MM.1S (cell line): ENCODE measurements at regions not wholly inside any gene's neighbourhood (a gene's known extent, or its start where the extent isn't known, plus 50 kb on each side); places are given as distances from the start of the nearest gene placed in this dataset.

Experiments
- DNase-seq: peaks from one replicate; pipeline ENCODE4 v3.0.0-alpha.2; 2015
- H2AFZ ChIP-seq: fragments of 300-600 bp; sonication (generic); 2 replicates; pipeline ENCODE4 v1.6.0; 2016; ENCODE audit warnings: antibody characterized with exemption, low read length
- H3F3A ChIP-seq: fragments of 300-600 bp; sonication (generic); 2 replicates; pipeline ENCODE4 v1.6.1; 2016; ENCODE audit warnings: mild to moderate bottlenecking, antibody characterized with exemption, low read length, moderate library complexity, mixed read lengths; ENCODE audit not compliant: insufficient read depth
- H3K27ac ChIP-seq: fragments of 300-600 bp; sonication (generic); 2 replicates; pipeline ENCODE4 v1.5.1; 2016; ENCODE audit warnings: mild to moderate bottlenecking, low read length
- H3K27me3 ChIP-seq: fragments of 300-600 bp; sonication (generic); replicated peaks from 2 replicates; pipeline ENCODE4 v1.6.0; 2016; ENCODE audit warnings: low read length; ENCODE audit not compliant: insufficient read depth
- H3K36me3 ChIP-seq: fragments of 300-600 bp; sonication (generic); replicated peaks from 2 replicates; pipeline ENCODE4 v1.6.1; 2016; ENCODE audit warnings: mild to moderate bottlenecking, low read length, mixed read lengths; ENCODE audit not compliant: insufficient read depth
- H3K4me1 ChIP-seq: fragments of 300-600 bp; sonication (generic); 2 replicates; pipeline ENCODE4 v1.6.1; 2016; ENCODE audit warnings: low read length, mixed read lengths
- H3K4me2 ChIP-seq: fragments of 300-600 bp; sonication (generic); 2 replicates; pipeline ENCODE4 v1.6.0; 2016; ENCODE audit warnings: low read depth, low read length
- H3K4me3 ChIP-seq: fragments of 300-600 bp; sonication (generic); 2 replicates; pipeline ENCODE4 v1.5.1; 2016; ENCODE audit warnings: low read length, mixed read lengths
- H3K79me2 ChIP-seq: fragments of 300-600 bp; sonication (generic); 2 replicates; pipeline ENCODE4 v1.6.1; 2016; ENCODE audit warnings: mixed run types, low read length, mixed read lengths
- H3K9ac ChIP-seq: fragments of 300-600 bp; sonication (generic); 2 replicates; pipeline ENCODE4 v1.6.1; 2016; ENCODE audit warnings: low read length, mixed read lengths
- H3K9me2 ChIP-seq: fragments of 300-600 bp; sonication (generic); replicated peaks from 2 replicates; pipeline ENCODE4 v1.6.1; 2016; ENCODE audit warnings: mild to moderate bottlenecking, low read length, mixed read lengths; ENCODE audit not compliant: insufficient read depth
- H3K9me3 ChIP-seq: fragments of 300-600 bp; sonication (generic); replicated peaks from 2 replicates; pipeline ENCODE4 v1.6.1; 2016; ENCODE audit warnings: mild to moderate bottlenecking, low read length, mixed read lengths; ENCODE audit not compliant: insufficient read depth
- H4K20me1 ChIP-seq: fragments of 300-600 bp; sonication (generic); 2 replicates; pipeline ENCODE4 v1.6.1; 2016; ENCODE audit warnings: mild to moderate bottlenecking, low read length, moderate library complexity, mixed read lengths; ENCODE audit not compliant: insufficient read depth
- EZH2 ChIP-seq: fragments of 300-600 bp; sonication (generic); optimal IDR thresholded peaks from 2 replicates; pipeline ENCODE3; 2017; ENCODE audit warnings: low read depth, mild to moderate bottlenecking, antibody characterized with exemption, low read length, mixed read lengths
- EZH2phosphoT487 ChIP-seq: fragments of 300-600 bp; sonication (generic); IDR thresholded peaks from 2 replicates; pipeline ENCODE4 v1.6.1; 2018; ENCODE audit warnings: antibody characterized with exemption, low read length
- TF ChIP-seq, protein P1 (sequence below): fragments of 300-600 bp; sonication (generic); IDR thresholded peaks from 2 replicates; pipeline ENCODE4 v1.5.1; 2016; ENCODE audit warnings: antibody characterized with exemption, low read length, mixed read lengths

DNA sequence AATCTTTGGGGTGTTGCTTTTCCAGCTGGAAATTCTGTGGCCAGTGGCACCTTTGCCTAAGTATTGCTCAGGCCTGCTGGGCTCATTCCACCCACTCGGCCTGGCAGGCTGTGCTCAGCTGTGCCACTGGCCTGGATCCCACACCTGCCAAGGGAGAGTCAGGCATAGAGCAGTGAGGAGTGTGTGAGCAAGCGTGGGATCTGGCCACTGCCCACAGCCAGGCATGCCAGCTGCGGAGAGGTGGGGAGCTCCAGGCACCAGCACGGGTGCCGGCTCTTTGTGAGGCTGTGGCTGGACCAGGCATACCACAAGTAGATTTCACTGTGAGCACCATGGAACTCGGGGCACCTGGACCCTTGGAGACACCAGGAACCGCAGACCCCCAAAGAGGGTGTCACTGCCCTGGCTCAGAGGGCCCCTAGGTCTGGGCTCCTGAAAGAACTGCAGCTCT, 118.1 kb upstream of the MAP2 start:
- H3K9me3 ChIP-seq, result no peaks in the 10 kb centered on the region
- H3F3A ChIP-seq, result no peaks in the 10 kb centered on the region
- no peak overlapping the region for H3K9ac ChIP-seq
- H3K4me2 ChIP-seq, result no peak overlapping the region
- no peak overlapping the region for H2AFZ ChIP-seq
- H3K36me3 ChIP-seq, result no peaks in the 10 kb centered on the region
- DNase-seq, result no peak
- H3K4me3 ChIP-seq, result no peak overlapping the region
- TF ChIP-seq EZH2phosphoT487 (no peak), EZH2 (no peak)
- TF ChIP-seq, protein P1, sequence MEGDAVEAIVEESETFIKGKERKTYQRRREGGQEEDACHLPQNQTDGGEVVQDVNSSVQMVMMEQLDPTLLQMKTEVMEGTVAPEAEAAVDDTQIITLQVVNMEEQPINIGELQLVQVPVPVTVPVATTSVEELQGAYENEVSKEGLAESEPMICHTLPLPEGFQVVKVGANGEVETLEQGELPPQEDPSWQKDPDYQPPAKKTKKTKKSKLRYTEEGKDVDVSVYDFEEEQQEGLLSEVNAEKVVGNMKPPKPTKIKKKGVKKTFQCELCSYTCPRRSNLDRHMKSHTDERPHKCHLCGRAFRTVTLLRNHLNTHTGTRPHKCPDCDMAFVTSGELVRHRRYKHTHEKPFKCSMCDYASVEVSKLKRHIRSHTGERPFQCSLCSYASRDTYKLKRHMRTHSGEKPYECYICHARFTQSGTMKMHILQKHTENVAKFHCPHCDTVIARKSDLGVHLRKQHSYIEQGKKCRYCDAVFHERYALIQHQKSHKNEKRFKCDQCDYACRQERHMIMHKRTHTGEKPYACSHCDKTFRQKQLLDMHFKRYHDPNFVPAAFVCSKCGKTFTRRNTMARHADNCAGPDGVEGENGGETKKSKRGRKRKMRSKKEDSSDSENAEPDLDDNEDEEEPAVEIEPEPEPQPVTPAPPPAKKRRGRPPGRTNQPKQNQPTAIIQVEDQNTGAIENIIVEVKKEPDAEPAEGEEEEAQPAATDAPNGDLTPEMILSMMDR, result no peak
- no peaks in the 10 kb centered on the region for H3K9me2 ChIP-seq
- H3K27me3 ChIP-seq, result no peaks in the 10 kb centered on the region
- no peak overlapping the region for H3K27ac ChIP-seq
- H4K20me1 ChIP-seq, result no peaks in the 10 kb centered on the region
- H3K79me2 ChIP-seq, result no peaks in the 10 kb centered on the region
- H3K4me1 ChIP-seq, result no peaks in the 10 kb centered on the region

DNA sequence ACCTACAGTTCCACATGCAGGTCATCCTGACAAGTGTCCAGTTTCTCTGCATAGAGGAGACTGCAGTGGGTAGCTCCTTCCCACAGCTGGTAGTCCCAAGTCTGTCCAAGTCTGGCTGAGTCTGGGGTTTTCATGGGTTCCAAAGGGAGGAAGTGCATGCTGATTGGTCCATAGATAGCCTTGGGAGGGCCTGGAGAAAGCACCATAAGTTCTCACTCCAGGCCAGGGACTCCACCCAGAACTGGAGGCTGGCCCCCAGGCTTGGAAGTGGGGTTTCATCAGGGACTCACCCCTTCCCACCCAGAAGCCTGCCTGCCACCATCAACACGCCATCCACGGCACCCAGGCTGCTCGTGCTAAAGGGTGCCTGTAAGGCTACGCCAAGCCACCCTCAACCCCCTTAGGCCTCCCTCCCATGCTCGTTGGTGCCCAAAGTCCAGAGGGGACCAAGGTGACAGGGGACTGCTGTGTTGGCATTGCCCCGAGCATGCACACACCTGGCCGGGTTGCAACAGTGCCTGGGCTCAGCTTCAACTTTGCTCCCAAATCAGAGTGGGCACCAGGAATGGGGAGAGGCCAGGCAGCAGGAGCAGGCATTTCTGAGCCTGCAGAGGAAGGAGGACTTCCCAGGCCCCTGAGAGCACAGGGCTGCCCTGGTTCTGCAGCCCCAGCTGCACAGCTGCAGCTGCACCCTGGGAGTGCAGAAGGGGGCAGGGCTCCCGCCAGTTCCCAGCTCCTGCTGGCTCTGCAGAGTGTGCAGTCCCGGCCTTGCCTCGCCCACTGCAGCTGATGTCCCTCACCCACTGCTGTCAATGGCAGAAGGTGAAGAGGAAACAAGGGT, 116.5 kb upstream of the MAP2 start:
- Histone ChIP-seq H3K27me3 (no peaks in the 10 kb centered on the region), H3K36me3 (no peaks in the 10 kb centered on the region), H3F3A (no peaks in the 10 kb centered on the region), H3K27ac (no peak overlapping the region), H4K20me1 (no peaks in the 10 kb centered on the region), H3K9me3 (no peaks in the 10 kb centered on the region), H3K79me2 (no peaks in the 10 kb centered on the region), H3K9me2 (no peaks in the 10 kb centered on the region), H3K9ac (no peak overlapping the region), H3K4me2 (no peak overlapping the region), H3K4me1 (no peaks in the 10 kb centered on the region), H3K4me3 (no peak overlapping the region), H2AFZ (no peak overlapping the region)
- TF ChIP-seq EZH2phosphoT487 (no peak), EZH2 (no peak)
- TF ChIP-seq, protein P1, result no peak
- no peak for DNase-seq

DNA sequence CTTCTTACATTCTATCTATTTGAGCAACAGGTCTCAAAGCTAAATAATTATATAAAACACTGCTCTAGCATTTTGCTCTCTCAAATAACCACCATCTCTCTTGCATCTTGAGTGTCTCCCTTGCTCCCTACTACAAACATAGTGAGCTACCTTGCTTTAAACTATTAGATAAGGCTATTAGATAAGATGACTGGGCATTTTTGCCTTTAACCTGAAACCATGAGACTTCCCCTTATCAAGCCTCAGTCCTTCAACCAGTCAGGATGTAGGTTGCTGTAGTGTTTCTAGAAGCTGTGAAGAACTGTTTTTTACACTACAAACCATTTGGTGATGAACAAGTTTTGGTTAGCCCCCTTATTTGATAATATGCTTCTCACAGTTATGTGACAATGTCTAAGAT, 115.4 kb upstream of the MAP2 start:
- no peaks in the 10 kb centered on the region for H4K20me1 ChIP-seq
- no peak overlapping the region for H3K4me2 ChIP-seq
- H3K9ac ChIP-seq, result no peak overlapping the region
- H3K9me3 ChIP-seq, result no peaks in the 10 kb centered on the region
- no peak overlapping the region for H3K4me3 ChIP-seq
- H3K27ac ChIP-seq, result no peak overlapping the region
- no peaks in the 10 kb centered on the region for H3K79me2 ChIP-seq
- no peak for TF ChIP-seq EZH2phosphoT487
- TF ChIP-seq, protein P1, result no peak
- H3K27me3 ChIP-seq, result no peaks in the 10 kb centered on the region
- no peaks in the 10 kb centered on the region for H3F3A ChIP-seq
- H3K4me1 ChIP-seq, result no peaks in the 10 kb centered on the region
- no peak overlapping the region for H2AFZ ChIP-seq
- DNase-seq, result no peak
- no peaks in the 10 kb centered on the region for H3K9me2 ChIP-seq
- no peaks in the 10 kb centered on the region for H3K36me3 ChIP-seq
